NT2/D1 (cell line): ENCODE measurements at regions not wholly inside any gene's neighbourhood (a gene's known extent, or its start where the extent isn't known, plus 50 kb on each side); places are given as distances from the start of the nearest gene placed in this dataset.

Experiments
- SUZ12 ChIP-seq: IDR thresholded peaks from 2 replicates; pipeline ENCODE4 v1.6.1; 2011; ENCODE audit not compliant: insufficient read length, insufficient read depth; ENCODE audit errors: extremely low read depth
- YY1 ChIP-seq: IDR thresholded peaks from 2 replicates; pipeline ENCODE4 v1.6.1; 2011; ENCODE audit not compliant: insufficient read length, insufficient read depth

DNA sequence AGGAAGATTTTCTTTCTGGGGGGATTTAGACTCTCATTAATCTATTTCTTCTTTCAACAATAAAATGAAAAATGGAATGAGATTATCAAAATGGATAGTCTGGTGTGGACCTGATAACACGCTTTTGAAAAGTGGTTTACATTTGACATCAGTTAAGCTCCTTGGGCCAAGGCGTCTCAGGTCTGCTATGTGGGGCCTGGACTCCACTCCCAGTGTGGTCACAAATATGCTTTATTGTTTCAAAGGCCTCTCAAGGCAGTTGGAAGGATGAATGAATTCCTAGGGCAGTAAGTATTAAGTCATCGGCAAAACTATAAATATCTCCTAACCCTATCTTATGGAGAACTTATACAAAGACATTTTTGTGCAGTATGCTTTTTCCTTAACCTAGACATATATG lies 74.5 kb downstream of the ETAA1 start:
- TF ChIP-seq YY1 (no peak), SUZ12 (no peak)
